GM12878 (cell line): ENCODE measurements at regions not wholly inside any gene's neighbourhood (a gene's known extent, or its start where the extent isn't known, plus 50 kb on each side); places are given as distances from the start of the nearest gene placed in this dataset.

ENCODE experiments used
- CTCF ChIP-seq, 3 experiments: IDR thresholded peaks in 2 of 3; conservative IDR thresholded peaks in 1 of 3; 2 replicates each; pipeline ENCODE4 v1.5.1; 2011; ENCODE audit warnings: low read depth in 3 of 3, low read length in 3 of 3, mild to moderate bottlenecking in 3 of 3, control low read depth in 2 of 3, moderate library complexity in 2 of 3, inconsistent platforms in 1 of 3, mixed read lengths in 1 of 3; ENCODE audit not compliant: control insufficient read depth in 2 of 3, insufficient read depth in 1 of 3; ENCODE audit errors: extremely low read depth in 1 of 3
- FOXK2 ChIP-seq: fragments of 450-650 bp; IDR thresholded peaks from 2 replicates; pipeline ENCODE4 v1.6.1; 2017; ENCODE audit warnings: mild to moderate bottlenecking, moderate library complexity
- GABPA ChIP-seq: IDR thresholded peaks from 2 replicates; pipeline ENCODE4 v1.6.1; 2014; ENCODE audit warnings: antibody characterized with exemption, low read depth, mild to moderate bottlenecking, inconsistent platforms
- KAT2A ChIP-seq: conservative IDR thresholded peaks from 2 replicates; pipeline ENCODE4 v1.6.1; 2011; ENCODE audit warnings: low read depth, low read length; ENCODE audit not compliant: control insufficient read depth
- NR2F1 ChIP-seq: fragments of 450-650 bp; conservative IDR thresholded peaks from 2 replicates; pipeline ENCODE4 v1.6.1; 2017; ENCODE audit warnings: mild to moderate bottlenecking
- PBX3 ChIP-seq: IDR thresholded peaks from 2 replicates; pipeline ENCODE4 v1.6.1; 2011; ENCODE audit warnings: mild to moderate bottlenecking, low read depth, low read length, moderate library complexity; ENCODE audit not compliant: insufficient replicate concordance
- POLR2AphosphoS2 ChIP-seq: IDR thresholded peaks from 2 replicates; pipeline ENCODE4 v1.6.1; 2011; ENCODE audit warnings: low read depth, mild to moderate bottlenecking, low read length, improper control_type of control experiment, moderate library complexity
- RBBP5 ChIP-seq: fragments of 200-600 bp; sonication (generic); conservative IDR thresholded peaks from 2 replicates; pipeline ENCODE4 v1.6.1; 2016
- SPI1 ChIP-seq: IDR thresholded peaks from 2 replicates; pipeline ENCODE4 v1.6.1; 2011; ENCODE audit warnings: low read depth, mild to moderate bottlenecking, low read length, moderate library complexity, borderline replicate concordance; ENCODE audit not compliant: insufficient read depth
- STAT1 ChIP-seq: fragments of 450-650 bp; conservative IDR thresholded peaks from 2 replicates; pipeline ENCODE4 v1.6.1; 2014; ENCODE audit warnings: antibody characterized with exemption, mild to moderate bottlenecking
- YY1 ChIP-seq: IDR thresholded peaks from 2 replicates; pipeline ENCODE4 v1.6.1; 2011; ENCODE audit warnings: low read depth, mild to moderate bottlenecking, low read length
- ZNF274 ChIP-seq: IDR thresholded peaks from one replicate; pipeline ENCODE4 v1.8.0; 2011; ENCODE audit not compliant: insufficient read length, insufficient read depth
- ZNF384 ChIP-seq: IDR thresholded peaks from 2 replicates; pipeline ENCODE4 v1.6.1; 2012; ENCODE audit warnings: low read depth, mild to moderate bottlenecking, low read length, improper control_type of control experiment, borderline replicate concordance

GRCh38 chr14:104524726-104525125, 54.8 kb upstream of the C14orf180 start:
- TF ChIP-seq ZNF274: no peak
- TF ChIP-seq CTCF (IDR thresholded peaks at IDR 0.05 in 2 of 3, conservative IDR thresholded peaks at IDR 0.05 in 1 of 3; ENCODE audit: control insufficient read depth in 2 of 3, extremely low read depth in 1 of 3, insufficient read depth in 1 of 3, low read depth in 3 of 3, low read length in 3 of 3): no peak
- TF ChIP-seq NR2F1: no peak
- TF ChIP-seq YY1: no peak
- TF ChIP-seq STAT1: no peak
- no peak for TF ChIP-seq FOXK2
- TF ChIP-seq ZNF384: no peak
- TF ChIP-seq GABPA: no peak
- no peak for TF ChIP-seq POLR2AphosphoS2
- TF ChIP-seq KAT2A: no peak
- no peak for TF ChIP-seq SPI1
- TF ChIP-seq RBBP5: no peak
- TF ChIP-seq PBX3: no peak
